ENCODE measurements at regions not wholly inside any gene's neighbourhood (a gene's known extent, or its start where the extent isn't known, plus 50 kb on each side); places are given as distances from the start of the nearest gene placed in this dataset.
"Not testable (repeated sequence)": the region's sequence is repeated elsewhere in the genome, so short reads cannot be mapped to it uniquely, and the experiment has no call there.

DNA sequence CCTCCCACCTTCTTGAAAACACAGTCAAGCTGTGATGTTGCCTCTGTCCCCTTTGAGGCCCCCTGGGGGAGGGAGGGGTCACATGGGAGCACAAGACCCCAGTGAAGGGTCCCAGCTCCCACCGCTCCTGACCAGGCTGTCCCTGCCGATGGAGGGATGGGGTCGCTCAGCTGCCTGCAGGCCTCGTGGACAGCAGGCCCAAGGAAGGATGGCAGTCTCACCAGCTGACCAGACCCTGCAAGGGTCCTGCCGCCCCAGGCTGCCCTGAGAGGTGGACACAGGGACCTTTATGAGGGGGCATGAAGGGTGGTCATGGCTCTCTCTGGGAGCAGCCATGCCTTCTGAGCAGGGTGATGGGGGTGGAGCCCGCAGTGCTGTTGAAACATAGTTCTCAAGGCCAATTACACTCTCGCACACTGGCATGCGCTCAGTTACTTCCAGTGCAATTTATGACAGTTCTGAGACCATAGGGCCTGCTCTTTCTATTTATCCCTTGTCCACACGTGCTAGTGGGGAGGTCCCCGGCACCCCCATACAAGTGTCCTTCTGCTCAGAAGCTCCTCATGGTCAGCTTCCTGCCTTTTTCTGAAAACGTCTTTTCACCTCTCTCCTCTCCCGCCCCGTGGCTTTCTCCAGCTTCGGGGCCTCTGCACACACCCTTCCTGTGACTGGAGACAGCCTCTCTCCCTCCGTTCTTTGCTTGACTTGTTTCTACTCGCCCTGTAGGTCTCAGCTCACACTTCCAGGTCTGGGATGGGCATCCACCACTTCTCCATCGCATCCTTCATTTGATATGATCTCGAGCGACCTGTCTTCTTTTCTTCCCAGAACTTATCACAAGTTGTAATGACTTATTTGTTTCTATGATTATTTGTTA lies 313.1 kb downstream of the ADGRD1 start:
- no peak for DNase-seq (ENCODE audit: low read depth)
- TF ChIP-seq, protein P1, sequence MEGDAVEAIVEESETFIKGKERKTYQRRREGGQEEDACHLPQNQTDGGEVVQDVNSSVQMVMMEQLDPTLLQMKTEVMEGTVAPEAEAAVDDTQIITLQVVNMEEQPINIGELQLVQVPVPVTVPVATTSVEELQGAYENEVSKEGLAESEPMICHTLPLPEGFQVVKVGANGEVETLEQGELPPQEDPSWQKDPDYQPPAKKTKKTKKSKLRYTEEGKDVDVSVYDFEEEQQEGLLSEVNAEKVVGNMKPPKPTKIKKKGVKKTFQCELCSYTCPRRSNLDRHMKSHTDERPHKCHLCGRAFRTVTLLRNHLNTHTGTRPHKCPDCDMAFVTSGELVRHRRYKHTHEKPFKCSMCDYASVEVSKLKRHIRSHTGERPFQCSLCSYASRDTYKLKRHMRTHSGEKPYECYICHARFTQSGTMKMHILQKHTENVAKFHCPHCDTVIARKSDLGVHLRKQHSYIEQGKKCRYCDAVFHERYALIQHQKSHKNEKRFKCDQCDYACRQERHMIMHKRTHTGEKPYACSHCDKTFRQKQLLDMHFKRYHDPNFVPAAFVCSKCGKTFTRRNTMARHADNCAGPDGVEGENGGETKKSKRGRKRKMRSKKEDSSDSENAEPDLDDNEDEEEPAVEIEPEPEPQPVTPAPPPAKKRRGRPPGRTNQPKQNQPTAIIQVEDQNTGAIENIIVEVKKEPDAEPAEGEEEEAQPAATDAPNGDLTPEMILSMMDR (conservative IDR thresholded peaks at IDR 0.05; ENCODE audit: low read depth, low read length), result no peak
- H3K4me3 ChIP-seq (ENCODE audit: low read depth, low read length), result no peak overlapping the region

GRCh38 chr12:131267576-131267975 lies 313.9 kb downstream of the ADGRD1 start:
- TF ChIP-seq, protein P1 (conservative IDR thresholded peaks at IDR 0.05; ENCODE audit: low read depth, low read length), result no peak
- H3K4me3 ChIP-seq (ENCODE audit: low read depth, low read length), result no peak overlapping the region
- DNase-seq (ENCODE audit: low read depth), result no peak

- not testable (repeated sequence) for H3K4me3 ChIP-seq (ENCODE audit: low read depth, low read length); DNase-seq (ENCODE audit: low read depth)
Observed at GRCh38 chr12:131268123-131268522, 314.4 kb downstream of the ADGRD1 start.

GRCh38 chr12:131268571-131268970 lies 314.9 kb downstream of the ADGRD1 start:
- not testable (repeated sequence) for DNase-seq (ENCODE audit: low read depth)

DNA sequence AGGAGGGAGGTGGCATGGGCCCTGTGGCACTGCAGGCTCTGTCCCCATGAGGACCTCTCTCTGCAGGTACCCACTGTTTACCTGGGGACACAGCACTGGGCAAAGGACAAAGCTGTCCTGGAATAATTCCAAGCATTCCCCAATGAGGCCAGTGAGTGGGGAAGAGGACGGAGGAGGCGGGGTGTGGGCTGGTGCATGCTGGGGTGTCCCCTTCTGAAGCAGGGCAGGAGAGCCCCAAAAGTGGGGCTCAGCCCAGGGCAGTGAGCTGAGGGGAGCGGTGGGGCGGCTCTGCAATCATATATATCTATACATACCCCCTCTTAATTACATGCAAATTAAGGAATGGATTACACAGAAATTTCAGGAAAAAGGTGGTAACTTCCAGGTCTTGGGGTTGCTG lies 315.8 kb downstream of the ADGRD1 start:
- TF ChIP-seq, protein P1 (conservative IDR thresholded peaks at IDR 0.05; ENCODE audit: low read depth, low read length), result no peak
- H3K4me3 ChIP-seq (ENCODE audit: low read depth, low read length), result no peak overlapping the region
- no peak for DNase-seq (ENCODE audit: low read depth)

More at GRCh38 chr12:131268571-131268970, 314.9 kb downstream of the ADGRD1 start:
- H3K4me3 ChIP-seq (ENCODE audit: low read depth, low read length), result not testable (repeated sequence)

GRCh38 chr12:131269977-131270376 lies 316.3 kb downstream of the ADGRD1 start:
- H3K4me3 ChIP-seq (ENCODE audit: low read depth, low read length); DNase-seq (ENCODE audit: low read depth): not testable (repeated sequence)

- TF ChIP-seq, protein P1 (conservative IDR thresholded peaks at IDR 0.05; ENCODE audit: low read depth, low read length), result no peak
Observed at GRCh38 chr12:131271724-131272123, 318.0 kb downstream of the ADGRD1 start.

DNA sequence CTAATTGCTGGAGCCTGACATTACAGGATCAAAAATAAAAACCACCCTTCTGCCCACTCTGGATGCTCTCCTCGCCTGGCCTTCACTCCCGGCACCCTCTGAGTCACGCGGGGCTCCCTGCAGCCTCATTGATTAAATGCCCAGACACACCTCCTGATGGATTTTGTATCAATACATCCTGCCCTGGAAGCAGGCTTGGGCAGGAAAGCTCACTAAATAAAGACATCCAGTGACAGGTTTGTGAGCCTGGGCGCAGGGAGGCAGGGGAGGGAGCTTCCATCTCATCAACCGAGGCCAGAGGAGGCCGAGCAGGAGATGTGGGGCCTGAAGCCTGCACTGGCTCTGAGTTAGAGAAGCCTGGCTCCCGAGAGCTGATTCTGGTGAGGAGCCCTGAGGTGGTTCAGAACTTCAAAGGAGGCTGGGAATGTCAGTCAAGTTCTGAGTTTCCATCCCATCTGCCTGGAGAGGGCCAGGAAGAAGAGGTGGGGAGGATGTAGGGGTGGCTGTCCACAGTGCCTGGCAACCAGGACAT lies 318.6 kb downstream of the ADGRD1 start:
- not testable (repeated sequence) for H3K4me3 ChIP-seq (ENCODE audit: low read depth, low read length); DNase-seq (ENCODE audit: low read depth)

More at GRCh38 chr12:131271724-131272123, 318.0 kb downstream of the ADGRD1 start:
- H3K4me3 ChIP-seq (ENCODE audit: low read depth, low read length), result no peak overlapping the region
- no peak for DNase-seq (ENCODE audit: low read depth)

DNA sequence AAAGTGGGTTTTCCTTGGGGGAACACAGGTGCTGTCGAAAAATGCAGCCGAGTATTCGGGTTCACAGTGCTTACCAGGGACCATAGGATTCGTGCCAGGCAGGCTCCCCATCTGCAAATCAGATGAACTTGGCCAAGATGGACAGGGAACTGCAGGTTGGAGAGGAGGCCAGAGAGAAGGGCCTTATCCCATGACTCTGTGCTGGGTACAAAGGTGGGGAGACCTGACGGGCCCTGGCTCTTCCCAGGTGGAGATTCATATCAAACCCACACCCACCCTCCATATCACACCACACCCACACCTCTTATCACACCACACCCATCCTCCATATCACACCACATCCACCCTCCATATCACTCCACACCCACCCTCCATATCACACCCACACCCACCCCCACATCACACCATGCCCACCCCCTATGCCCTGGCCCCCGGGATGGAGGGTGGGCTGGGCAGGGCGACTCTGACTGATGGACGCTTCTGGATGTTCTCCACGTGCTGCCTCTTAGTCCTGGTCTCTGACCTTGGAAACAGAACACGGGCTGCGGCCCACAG lies 319.7 kb downstream of the ADGRD1 start:
- no peak for DNase-seq (ENCODE audit: low read depth)
- H3K4me3 ChIP-seq (ENCODE audit: low read depth, low read length), result no peak overlapping the region
- TF ChIP-seq, protein P1 (conservative IDR thresholded peaks at IDR 0.05; ENCODE audit: low read depth, low read length), result no peak

Data from choroid plexus epithelial cell (primary cell).